ENCODE measurements at regions not wholly inside any gene's neighbourhood (a gene's known extent, or its start where the extent isn't known, plus 50 kb on each side); places are given as distances from the start of the nearest gene placed in this dataset.
"Not testable (repeated sequence)": the region's sequence is repeated elsewhere in the genome, so short reads cannot be mapped to it uniquely, and the experiment has no call there.

DNA sequence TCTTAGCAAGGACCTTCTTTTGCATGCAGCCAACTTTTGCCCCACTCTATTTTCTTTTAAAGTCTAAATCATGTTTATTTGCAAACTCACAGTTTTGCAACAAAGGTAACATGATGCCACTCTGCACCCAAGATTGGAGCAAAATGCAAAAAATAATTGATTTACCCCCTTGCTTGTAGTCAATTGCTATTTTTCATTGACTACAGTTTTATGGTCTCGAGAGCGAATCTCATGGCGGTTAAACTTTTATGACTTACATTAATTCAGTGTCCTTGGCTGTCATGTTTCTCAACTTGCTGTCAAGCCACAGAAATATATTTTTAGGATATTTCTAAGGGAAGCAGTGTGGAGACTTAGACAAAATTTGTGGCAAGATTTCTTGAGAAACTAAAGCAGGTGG lies 110.0 kb upstream of the JCAD start:
- DNase-seq, result no peak

DNA sequence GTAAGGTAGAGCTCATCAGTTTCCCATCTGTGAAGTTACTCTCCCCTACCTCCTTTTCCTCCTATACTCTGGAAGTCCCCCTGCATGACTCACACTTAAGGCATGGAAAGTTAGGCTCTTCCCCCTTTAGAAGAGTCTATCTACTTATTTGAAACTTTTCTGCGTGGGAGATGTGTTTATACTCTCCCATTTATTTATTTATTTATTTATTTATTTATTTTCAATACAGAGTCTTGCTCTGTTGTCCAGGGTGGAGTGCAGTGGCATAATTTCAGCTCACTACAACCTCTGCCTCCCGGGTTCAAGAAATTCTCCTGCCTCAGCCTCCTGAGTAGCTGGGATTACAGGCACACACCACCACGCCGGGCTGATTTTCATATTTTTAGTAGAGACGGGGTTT lies 107.5 kb upstream of the JCAD start:
- DNase-seq, result no peak

- DNase-seq, result not testable (repeated sequence)
These were observed 104.0 kb upstream of the JCAD start for GRCh38 chr10:30163410-30163809.

DNA sequence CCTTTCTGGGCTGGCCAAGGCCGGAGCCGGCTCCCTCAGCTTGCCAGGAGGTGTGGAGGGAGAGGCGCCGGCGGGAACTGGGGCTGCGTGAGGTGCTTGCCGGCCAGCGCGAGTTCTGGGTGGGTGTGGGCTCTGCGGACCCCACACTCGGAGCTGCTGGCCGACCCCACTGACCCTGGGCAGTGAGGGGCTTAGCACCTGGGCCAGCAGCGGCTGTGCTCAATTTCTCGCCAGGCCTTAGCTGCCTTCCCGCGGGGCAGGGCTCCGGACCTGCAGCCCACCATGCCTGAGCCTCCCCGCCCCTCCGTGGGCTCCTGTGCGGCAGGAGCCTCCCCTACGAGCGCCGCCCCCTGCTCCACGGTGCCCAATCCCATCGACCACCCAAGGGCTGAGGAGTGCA lies 103.4 kb upstream of the JCAD start:
- not testable (repeated sequence) for DNase-seq

- no peak for DNase-seq
These were observed 101.0 kb upstream of the JCAD start for GRCh38 chr10:30160271-30160982.

DNA sequence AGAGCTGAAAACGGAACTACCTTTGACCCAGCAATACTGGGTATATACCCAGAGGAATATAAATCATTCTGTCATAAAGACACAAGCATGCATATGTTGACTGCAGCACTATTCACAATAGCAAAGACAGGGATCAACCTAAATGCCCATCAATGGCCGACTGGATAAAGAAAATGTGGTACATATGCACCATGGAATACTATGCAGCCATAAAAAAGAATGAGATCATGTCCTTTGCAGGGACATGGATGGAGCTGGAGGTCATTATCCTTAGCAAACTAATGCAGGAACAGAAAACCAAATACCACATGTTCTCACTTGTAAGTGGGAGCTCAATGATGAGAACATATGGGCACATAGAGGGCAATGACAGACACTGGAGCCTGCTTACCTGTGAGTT lies 100.2 kb upstream of the JCAD start:
- not testable (repeated sequence) for DNase-seq

DNA sequence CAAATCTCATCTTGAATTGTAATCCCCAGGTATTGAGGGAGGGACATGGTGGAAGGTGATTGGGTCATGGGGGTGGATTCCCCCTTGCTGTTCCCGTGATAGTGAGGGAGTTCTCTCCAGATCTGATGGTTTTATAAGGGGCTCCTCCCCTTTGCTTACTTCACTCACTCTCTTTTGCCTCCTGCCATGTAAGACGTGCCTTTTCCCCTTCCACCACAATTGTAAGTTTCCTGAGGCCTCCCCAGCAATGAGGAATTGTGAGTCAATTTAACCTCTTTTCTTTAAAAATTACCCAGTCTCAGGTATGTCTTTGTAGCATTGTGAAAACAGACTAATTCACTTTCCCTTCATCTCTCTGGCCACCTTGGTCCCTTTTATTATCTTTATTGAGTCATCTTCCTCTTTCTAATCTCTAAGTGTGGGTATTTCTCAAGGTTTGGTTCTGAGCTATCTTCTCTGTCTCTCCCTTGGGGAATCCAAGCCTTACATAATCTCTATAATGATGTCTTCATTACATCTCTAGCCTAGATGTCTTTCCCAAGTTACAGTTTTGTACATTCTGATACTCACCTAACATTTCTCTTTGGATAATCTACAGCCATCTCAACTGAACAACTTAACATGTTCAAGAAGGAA lies 99.1 kb upstream of the JCAD start:
- DNase-seq, result no peak

DNA sequence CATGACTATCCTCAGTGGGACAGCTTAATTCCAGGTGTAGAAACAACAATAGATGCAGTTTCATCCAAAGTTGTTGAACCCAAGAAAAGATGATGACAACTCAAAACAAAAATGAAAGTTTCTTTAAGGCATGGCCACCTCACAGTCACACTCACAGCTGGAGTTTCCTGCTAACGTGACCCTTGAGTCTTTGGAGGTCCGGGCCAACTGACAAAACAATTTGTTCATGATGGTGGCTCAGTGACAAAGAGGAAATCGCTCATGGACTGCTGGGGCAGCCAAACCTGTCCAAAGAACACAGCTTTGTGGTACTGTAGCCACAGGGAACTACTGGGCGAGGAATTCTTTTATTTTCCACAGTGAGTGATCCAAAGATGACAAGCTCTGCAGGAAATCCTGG lies 96.0 kb upstream of the JCAD start:
- no peak for DNase-seq

DNA sequence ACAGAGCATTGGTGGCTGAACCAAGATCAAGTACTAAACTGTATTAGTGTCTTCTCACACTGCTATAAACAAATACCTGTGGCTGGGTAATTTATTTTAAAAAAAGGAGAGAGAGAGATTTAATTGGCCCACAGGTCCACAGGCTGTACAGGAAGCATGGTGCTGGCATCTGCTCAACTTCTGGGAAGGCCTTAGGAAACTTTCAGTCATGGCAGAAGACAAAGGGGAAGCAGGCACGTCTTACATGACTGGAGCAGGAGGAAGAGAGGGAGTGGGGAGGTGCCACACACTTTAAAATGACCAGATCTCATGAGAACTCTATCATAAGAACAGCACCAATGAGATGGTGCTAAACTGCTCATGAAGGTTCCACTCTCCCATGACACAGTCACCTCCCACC lies 95.2 kb upstream of the JCAD start:
- no peak for DNase-seq

DNA sequence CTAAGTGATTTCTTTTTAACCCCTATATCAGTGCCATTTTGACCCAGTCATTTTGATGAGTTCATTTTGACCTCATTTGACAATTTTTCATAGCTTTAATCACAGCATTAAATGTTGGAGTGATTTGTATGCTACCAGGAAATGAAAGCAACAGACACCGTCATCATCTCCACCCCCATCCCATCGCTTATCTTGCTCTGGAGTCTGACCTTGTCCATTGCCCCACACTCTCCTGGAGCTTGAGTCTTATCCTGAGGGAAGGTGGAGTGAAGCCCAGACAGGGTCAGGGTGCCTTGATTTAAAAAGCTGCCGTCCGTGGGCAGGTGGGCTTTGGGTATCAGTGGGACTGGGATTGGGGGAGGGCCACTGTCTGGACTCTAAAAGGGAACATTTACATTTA lies 94.7 kb upstream of the JCAD start:
- no peak for DNase-seq

- DNase-seq, result no peak
These were observed 92.4 kb upstream of the JCAD start for GRCh38 chr10:30151581-30152389.

DNA sequence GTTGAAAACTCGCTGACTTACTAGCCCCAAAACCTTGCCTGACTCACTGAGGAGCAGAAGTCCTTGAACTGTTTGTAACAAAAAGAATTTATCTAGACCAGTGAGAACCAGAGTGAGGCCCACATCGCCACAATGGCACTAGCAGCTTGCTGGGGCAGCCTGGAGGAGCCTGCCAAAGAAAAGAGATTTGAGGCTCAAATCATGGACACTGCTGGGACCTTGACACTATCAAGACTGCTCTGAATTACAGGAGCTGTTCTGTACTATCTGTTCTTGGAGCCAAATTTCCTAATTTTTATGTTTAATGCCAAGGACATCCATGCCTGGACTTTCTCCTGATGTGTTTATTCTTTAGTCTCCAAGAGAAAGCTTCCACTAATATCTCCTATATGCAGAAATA lies 82.0 kb upstream of the JCAD start:
- no peak for DNase-seq

DNA sequence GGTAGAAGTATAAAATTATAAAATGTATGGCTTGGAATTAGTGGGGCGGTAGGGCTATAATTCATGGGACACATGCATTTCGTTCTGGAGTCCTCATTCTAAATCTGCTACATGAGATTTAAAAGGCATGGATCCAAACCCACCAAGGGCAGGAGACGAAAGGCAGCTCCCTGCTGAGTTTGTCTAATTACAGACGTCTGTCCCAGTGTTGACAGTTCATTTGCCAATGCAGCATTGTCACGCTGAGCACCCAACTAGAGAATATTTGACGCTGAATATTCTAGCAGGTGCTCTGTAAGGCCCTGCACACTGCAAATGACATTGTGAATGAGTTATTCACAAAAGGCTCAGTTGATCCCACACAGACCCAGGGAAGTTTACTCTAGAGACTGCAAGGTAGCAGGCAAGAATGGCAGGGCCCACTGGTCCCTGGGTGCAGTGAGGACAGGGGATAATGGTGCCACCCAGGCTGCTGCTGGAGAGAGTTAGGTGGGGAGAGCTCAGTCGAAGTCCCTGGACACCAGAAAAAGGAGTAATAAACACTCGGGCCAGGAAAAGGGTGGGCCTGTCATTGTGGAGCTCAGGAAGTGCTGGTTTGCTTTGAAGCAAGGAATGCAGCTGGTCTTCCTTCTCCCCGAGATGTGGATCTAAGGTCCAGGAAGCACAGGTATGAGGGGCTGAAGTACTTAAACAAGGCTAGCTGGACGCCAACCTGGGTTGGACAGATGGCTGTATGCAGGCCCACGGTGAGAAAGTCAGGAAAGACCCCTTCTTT lies 75.0 kb upstream of the JCAD start:
- DNase-seq, result no peak

DNA sequence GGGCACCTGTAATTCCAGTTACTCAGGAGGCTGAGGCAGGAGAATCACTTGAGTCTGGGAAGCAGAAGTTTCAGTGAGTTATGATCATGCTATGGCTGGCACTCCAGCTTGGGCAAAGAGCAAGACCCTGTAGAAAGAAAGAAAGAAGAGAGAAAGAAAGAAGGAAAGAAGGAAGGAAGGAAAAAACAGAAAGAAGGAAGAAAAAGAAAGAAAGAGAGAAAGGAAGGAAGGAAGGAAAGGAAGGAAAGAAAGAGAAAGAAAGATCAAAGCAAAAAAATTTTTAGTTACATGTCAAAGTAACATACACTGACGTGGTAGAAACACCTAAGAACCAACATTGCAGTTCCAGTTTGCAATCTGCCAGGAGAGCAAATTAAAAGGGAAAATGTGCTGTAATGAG lies 73.8 kb upstream of the JCAD start:
- DNase-seq, result no peak

GRCh38 chr10:30131369-30131768 lies 72.0 kb upstream of the JCAD start:
- DNase-seq, result not testable (repeated sequence)

- not testable (repeated sequence) for DNase-seq
These were observed 69.9 kb upstream of the JCAD start for GRCh38 chr10:30129326-30129725.

DNA sequence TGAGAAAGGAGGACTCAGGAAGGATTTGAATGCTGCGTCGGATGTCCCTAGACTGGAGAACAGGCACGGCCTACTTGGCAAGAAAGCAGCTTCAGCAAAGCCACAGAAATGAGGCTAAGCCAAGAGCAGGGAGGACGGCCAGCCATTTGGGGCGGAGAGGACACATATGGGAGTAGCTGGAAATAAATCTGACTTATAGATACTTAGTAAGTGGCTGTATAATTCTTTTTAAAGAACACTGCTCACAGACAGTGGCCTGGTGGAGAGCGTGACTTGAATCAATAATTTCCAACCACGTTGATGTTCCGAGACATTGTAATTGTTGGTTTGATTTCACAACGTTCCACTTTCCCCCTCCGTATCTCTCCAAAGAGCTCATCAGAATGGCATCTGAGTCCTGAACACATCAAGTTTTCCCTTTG lies 67.7 kb upstream of the JCAD start:
- no peak for DNase-seq

DNA sequence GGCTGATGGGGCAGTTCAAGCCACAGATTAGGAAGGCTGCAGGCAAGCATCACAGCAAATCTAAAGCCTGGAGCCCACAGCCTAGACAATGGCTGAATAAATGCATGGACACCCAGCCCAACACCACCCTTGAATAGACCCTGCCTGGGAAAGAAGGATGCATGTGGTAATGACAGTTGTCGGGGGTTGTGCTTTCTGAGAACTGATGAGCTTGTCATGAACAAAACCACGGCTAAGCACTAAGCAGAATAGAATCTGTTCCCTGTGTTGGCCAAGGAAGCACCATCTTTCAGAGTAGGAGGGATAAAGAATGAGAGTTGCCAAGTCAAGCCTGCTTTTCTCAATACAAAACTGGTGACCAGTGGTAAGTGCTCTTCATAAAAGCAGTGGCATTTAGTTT lies 66.1 kb upstream of the JCAD start:
- no peak for DNase-seq

DNA sequence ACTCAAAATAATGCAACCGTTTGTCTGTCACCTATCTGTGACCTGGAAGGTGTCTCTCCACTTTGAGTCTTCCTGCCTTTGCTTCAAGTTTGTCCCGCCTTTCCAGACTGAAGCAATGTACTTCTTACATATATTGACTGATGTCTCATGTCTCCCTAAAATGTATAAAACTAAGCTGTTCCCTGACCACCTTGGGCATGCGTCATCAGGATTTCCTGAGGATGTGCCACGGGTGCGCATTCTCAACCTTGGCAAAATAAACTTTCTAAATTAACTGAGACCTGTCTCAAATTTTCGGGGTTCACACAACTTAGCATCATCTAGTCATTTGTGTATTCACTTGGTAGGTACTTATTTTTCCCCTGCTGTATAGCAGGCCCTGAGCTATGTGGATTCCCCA lies 65.3 kb upstream of the JCAD start:
- DNase-seq, result no peak

GRCh38 chr10:30121401-30121800 lies 62.0 kb upstream of the JCAD start:
- no peak for DNase-seq

GRCh38 chr10:30118590-30118989 lies 59.2 kb upstream of the JCAD start:
- no peak for DNase-seq

DNA sequence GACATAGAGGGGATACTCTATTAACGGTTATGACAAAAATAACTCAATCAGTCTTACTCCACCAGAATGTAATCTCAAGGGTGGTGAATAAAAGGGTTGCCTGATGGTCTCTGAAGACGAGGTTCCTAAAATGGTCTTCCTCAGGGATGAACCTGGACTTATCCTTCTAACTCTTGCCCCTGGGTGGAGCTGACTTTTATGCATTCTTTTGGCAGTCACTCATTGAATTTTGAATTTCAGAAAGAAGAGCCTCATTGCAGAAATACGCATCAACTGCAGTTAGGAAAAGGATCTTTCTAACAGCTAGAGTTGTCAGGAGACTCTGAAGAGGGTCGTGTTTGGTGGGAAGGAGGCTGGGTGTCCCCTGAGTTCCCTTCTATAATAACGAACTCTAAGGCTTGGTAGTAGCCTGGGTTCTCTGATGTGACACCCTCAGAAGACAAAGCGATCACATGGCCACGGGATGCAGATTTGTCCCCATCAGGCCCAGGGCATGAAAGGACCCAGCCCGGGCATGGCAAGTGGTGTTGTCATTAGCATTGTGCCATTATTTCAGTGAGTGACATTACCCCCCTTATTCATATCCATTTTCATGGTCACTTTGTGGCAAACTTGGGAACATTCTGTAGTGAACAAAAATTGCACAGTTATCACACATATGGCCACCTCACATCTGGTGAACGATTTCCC lies 58.6 kb upstream of the JCAD start:
- no peak for DNase-seq

- no peak for DNase-seq
These were observed 56.7 kb upstream of the JCAD start for GRCh38 chr10:30116041-30116491.

All from AML-193 (cell line).